ENCODE measurements at regions not wholly inside any gene's neighbourhood (a gene's known extent, or its start where the extent isn't known, plus 50 kb on each side); places are given as distances from the start of the nearest gene placed in this dataset.
A peak's percentile ranks its signal among the peaks of the same experiment; 100 is the strongest.

DNA sequence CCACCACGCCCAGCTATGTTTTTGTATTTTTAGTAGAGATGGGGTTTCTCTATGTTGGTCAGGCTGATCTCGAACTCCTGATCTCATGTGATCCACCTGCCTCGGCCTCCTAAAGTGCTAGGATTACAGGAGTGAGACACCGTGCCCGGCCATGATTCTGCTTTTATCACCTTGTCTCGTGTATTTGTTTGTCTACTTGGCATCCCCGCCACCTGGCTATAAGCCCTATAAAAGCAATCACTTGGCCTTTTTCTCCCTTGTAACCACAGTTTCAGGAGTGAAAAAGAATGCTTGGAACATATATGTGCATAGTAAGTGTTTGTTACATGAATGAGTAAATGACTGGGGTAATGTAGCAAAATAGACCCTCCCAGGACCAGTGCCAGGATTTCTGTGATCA lies 77.5 kb upstream of the PAPOLG start:
- in situ Hi-C loops (cut with HindIII; ENCODE audit: low sequenced_read_pairs): no loop called here
- DNase-seq (ENCODE audit: low read depth): no peak
- no peak overlapping the region for H3K4me3 ChIP-seq (ENCODE audit: low read depth, low read length)
- TF ChIP-seq, protein P1, sequence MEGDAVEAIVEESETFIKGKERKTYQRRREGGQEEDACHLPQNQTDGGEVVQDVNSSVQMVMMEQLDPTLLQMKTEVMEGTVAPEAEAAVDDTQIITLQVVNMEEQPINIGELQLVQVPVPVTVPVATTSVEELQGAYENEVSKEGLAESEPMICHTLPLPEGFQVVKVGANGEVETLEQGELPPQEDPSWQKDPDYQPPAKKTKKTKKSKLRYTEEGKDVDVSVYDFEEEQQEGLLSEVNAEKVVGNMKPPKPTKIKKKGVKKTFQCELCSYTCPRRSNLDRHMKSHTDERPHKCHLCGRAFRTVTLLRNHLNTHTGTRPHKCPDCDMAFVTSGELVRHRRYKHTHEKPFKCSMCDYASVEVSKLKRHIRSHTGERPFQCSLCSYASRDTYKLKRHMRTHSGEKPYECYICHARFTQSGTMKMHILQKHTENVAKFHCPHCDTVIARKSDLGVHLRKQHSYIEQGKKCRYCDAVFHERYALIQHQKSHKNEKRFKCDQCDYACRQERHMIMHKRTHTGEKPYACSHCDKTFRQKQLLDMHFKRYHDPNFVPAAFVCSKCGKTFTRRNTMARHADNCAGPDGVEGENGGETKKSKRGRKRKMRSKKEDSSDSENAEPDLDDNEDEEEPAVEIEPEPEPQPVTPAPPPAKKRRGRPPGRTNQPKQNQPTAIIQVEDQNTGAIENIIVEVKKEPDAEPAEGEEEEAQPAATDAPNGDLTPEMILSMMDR (IDR thresholded peaks at IDR 0.05; ENCODE audit: low read depth, low read length, missing control alignments): no peak

DNA sequence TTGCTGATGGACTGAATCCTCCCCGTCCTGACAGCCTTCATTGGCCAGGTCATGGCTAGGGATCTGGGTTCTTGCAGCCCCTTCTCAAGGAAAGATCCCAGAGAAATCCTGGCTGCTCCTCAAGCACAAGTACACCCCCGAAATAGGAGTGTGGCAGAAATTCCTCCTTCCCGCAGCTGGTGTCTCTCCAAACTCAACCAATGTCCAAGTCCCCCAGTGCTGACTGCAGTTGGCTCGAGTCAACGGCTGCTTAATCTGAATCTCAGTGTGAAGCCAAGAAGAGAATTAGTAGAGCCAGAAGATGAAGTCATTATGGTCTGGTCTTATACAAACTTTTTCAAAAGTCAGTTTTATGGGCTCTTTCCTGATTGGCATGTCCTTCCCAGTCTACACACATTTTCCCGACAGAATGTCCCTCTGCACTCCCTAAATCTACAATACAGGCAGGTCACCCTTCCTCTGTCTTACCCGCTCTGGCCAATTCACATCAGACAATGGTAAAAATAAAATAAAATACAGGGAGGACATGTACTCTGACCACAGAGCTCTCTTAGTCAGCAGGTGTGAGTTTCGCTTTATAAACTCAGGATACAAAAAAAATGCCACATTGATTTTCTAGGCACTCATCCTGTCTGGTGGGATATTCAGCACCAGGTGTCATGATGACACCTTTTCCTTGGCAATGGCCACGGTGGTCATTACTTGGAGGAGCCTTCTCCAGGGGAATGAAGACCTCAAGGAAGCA lies 76.9 kb upstream of the PAPOLG start:
- H3K4me3 ChIP-seq (ENCODE audit: low read depth, low read length): no peak overlapping the region
- TF ChIP-seq, protein P1 (IDR thresholded peaks at IDR 0.05; ENCODE audit: low read depth, low read length, missing control alignments): no peak
- DNase-seq (ENCODE audit: low read depth): peak; percentile 5
- in situ Hi-C loops (cut with HindIII; ENCODE audit: low sequenced_read_pairs): no loop called here

DNA sequence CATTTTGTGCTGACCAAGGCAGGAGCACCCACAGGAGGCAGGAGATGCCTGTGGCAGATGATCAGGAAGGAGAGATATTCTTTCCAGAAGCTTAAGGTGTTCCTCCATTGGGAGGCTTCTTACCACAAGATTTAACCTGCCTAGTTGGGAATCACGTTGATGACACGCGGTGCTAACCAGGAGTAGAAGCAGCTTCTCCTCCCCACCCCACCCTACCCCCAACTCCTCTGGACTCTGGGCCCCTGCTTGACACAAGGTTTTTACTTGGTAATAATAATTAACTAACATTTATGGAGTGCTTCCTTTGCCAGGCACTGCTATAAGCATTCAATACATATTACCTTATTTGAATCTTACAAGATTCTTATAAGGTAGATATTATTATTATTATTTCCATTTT lies 62.5 kb upstream of the PAPOLG start:
- H3K4me3 ChIP-seq (ENCODE audit: low read depth, low read length): no peak overlapping the region
- in situ Hi-C loops (cut with HindIII; ENCODE audit: low sequenced_read_pairs): no loop called here
- TF ChIP-seq, protein P1 (IDR thresholded peaks at IDR 0.05; ENCODE audit: low read depth, low read length, missing control alignments): no peak
- no peak for DNase-seq (ENCODE audit: low read depth)

DNA sequence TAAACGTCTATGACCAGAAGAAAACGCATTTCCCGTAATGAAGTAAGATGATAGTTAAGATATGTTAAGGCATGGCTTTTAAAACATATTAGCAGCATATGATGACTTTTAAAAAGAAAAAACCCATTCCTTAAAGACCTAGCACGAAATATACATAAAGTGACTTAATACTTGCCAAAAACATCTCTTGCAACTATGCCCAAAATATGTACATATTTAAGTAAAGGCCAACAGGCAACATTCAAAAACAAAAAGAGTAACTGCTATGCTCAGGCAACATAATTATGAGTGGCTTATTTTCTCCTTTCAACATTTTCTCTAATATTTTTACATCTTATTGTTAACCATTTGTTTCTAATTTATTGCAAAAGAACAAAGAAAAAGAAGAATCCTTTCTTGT lies 60.3 kb upstream of the PAPOLG start:
- in situ Hi-C loops (cut with HindIII; ENCODE audit: low sequenced_read_pairs): no loop called here
- TF ChIP-seq, protein P1 (IDR thresholded peaks at IDR 0.05; ENCODE audit: low read depth, low read length, missing control alignments): no peak
- DNase-seq (ENCODE audit: low read depth): no peak
- no peak overlapping the region for H3K4me3 ChIP-seq (ENCODE audit: low read depth, low read length)

- H3K4me3 ChIP-seq (ENCODE audit: low read depth, low read length): no peak overlapping the region
- in situ Hi-C loops (cut with HindIII; ENCODE audit: low sequenced_read_pairs): no loop called here
- TF ChIP-seq, protein P1 (IDR thresholded peaks at IDR 0.05; ENCODE audit: low read depth, low read length, missing control alignments): no peak
- DNase-seq (ENCODE audit: low read depth): no peak
Measured at GRCh38 chr2:60699617-60700016, 56.5 kb upstream of the PAPOLG start.

- peak; percentile 22 for DNase-seq (ENCODE audit: low read depth)
- in situ Hi-C loops (cut with HindIII; ENCODE audit: low sequenced_read_pairs): no loop called here
- TF ChIP-seq, protein P1 (IDR thresholded peaks at IDR 0.05; ENCODE audit: low read depth, low read length, missing control alignments): no peak
- H3K4me3 ChIP-seq (ENCODE audit: low read depth, low read length): no peak overlapping the region
Measured at GRCh38 chr2:60706021-60706420, 50.0 kb upstream of the PAPOLG start.

Measured in astrocyte of the cerebellum (primary cell).